HL-60 (cell line): ENCODE measurements at regions not wholly inside any gene's neighbourhood (a gene's known extent, or its start where the extent isn't known, plus 50 kb on each side); places are given as distances from the start of the nearest gene placed in this dataset.

Experiments used
- GABPA ChIP-seq: IDR thresholded peaks from 2 replicates; pipeline ENCODE4 v1.6.1; 2012; ENCODE audit warnings: low read depth
- POLR2AphosphoS5 ChIP-seq: IDR thresholded peaks from 2 replicates; pipeline ENCODE4 v1.6.1; 2012; ENCODE audit warnings: low read depth
- TF ChIP-seq, protein P1 (sequence below): IDR thresholded peaks from one replicate; pipeline ENCODE4 v1.5.1; 2011; ENCODE audit warnings: low read length, control low read depth, inconsistent platforms; ENCODE audit not compliant: insufficient read depth
- TF ChIP-seq, protein P2 (sequence below): IDR thresholded peaks from 2 replicates; pipeline ENCODE4 v1.6.1; 2012; ENCODE audit warnings: low read depth; ENCODE audit not compliant: insufficient replicate concordance

DNA sequence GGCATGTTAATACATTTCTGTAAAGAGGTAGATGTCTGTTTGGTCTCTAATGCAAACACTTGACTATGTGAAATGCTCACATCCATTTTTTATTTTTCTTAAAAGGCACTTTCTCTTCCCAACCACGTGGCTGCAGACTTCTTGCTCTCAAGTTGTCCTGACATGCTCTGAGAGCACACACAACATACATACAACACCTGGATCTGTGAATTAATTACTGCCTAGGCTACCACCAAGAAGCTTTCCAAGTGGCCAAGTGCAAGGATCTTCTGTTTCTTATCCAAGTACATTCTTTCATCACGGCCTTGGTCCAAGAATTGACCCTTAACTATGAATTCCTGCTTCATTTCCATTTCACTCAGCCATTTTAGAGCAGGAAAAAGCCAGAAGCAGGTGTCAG is 110.8 kb downstream of the SPRY1 start:
- TF ChIP-seq, protein P1, sequence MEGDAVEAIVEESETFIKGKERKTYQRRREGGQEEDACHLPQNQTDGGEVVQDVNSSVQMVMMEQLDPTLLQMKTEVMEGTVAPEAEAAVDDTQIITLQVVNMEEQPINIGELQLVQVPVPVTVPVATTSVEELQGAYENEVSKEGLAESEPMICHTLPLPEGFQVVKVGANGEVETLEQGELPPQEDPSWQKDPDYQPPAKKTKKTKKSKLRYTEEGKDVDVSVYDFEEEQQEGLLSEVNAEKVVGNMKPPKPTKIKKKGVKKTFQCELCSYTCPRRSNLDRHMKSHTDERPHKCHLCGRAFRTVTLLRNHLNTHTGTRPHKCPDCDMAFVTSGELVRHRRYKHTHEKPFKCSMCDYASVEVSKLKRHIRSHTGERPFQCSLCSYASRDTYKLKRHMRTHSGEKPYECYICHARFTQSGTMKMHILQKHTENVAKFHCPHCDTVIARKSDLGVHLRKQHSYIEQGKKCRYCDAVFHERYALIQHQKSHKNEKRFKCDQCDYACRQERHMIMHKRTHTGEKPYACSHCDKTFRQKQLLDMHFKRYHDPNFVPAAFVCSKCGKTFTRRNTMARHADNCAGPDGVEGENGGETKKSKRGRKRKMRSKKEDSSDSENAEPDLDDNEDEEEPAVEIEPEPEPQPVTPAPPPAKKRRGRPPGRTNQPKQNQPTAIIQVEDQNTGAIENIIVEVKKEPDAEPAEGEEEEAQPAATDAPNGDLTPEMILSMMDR = no peak
- TF ChIP-seq POLR2AphosphoS5 (no peak), GABPA (no peak)
- TF ChIP-seq, protein P2, sequence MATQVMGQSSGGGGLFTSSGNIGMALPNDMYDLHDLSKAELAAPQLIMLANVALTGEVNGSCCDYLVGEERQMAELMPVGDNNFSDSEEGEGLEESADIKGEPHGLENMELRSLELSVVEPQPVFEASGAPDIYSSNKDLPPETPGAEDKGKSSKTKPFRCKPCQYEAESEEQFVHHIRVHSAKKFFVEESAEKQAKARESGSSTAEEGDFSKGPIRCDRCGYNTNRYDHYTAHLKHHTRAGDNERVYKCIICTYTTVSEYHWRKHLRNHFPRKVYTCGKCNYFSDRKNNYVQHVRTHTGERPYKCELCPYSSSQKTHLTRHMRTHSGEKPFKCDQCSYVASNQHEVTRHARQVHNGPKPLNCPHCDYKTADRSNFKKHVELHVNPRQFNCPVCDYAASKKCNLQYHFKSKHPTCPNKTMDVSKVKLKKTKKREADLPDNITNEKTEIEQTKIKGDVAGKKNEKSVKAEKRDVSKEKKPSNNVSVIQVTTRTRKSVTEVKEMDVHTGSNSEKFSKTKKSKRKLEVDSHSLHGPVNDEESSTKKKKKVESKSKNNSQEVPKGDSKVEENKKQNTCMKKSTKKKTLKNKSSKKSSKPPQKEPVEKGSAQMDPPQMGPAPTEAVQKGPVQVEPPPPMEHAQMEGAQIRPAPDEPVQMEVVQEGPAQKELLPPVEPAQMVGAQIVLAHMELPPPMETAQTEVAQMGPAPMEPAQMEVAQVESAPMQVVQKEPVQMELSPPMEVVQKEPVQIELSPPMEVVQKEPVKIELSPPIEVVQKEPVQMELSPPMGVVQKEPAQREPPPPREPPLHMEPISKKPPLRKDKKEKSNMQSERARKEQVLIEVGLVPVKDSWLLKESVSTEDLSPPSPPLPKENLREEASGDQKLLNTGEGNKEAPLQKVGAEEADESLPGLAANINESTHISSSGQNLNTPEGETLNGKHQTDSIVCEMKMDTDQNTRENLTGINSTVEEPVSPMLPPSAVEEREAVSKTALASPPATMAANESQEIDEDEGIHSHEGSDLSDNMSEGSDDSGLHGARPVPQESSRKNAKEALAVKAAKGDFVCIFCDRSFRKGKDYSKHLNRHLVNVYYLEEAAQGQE = no peak
